Thoracic aorta (tissue), 2 donors: ENCODE measurements at regions not wholly inside any gene's neighbourhood (a gene's known extent, or its start where the extent isn't known, plus 50 kb on each side); places are given as distances from the start of the nearest gene placed in this dataset.

ENCODE experiments used
- ATAC-seq: fragments of 150-250 bp; one replicate; pipeline ENCODE4 v1.8.0; 2017; ENCODE audit warnings: low read depth; ENCODE audit not compliant: insufficient number of reproducible peaks, low FRiP score
- DNase-seq: peaks from one replicate; pipeline ENCODE4 v3.0.0-alpha.2; 2020; ENCODE audit warnings: low spot score
- H3K27ac ChIP-seq, 2 donors: fragments of 200-600 bp; sonication (generic); 1 replicate in 1 of 2; 2 replicates in 1 of 2; pipeline ENCODE4 v1.5.1; 2016; ENCODE audit warnings: mild to moderate bottlenecking in 2 of 2, moderate library complexity in 2 of 2
- H3K27me3 ChIP-seq: fragments of 200-600 bp; sonication (generic); replicated peaks from 2 replicates; pipeline ENCODE4 v1.6.0; 2016; ENCODE audit warnings: mild to moderate bottlenecking; ENCODE audit not compliant: insufficient read depth
- H3K36me3 ChIP-seq: fragments of 200-600 bp; sonication (generic); one replicate; pipeline ENCODE4 v1.5.1; 2016
- H3K4me1 ChIP-seq, 2 donors: fragments of 200-600 bp; sonication (generic); 1 replicate in 1 of 2; 2 replicates in 1 of 2; pipeline versions ENCODE4 v1.5.1 to v1.6.0; 2016; ENCODE audit warnings: low read depth in 2 of 2, mild to moderate bottlenecking in 1 of 2; ENCODE audit not compliant: control insufficient read depth in 1 of 2
- H3K4me3 ChIP-seq: fragments of 200-600 bp; sonication (generic); 2 replicates; pipeline ENCODE4 v1.5.1; 2016; ENCODE audit warnings: mild to moderate bottlenecking
- H3K9me3 ChIP-seq: fragments of 200-600 bp; sonication (generic); 2 replicates; pipeline ENCODE4 v1.5.1; 2016
- CTCF ChIP-seq: fragments of 200-600 bp; sonication (generic); IDR thresholded peaks from one replicate; pipeline ENCODE4 v1.5.1; 2019; ENCODE audit warnings: antibody characterized with exemption

- Histone ChIP-seq H3K27ac (no peak overlapping the region), H3K4me3 (no peak overlapping the region), H3K36me3 (no peaks in the 10 kb centered on the region), H3K27me3 (no peaks in the 10 kb centered on the region), H3K4me1 (peaks cover 7 to 13% of the 10 kb centered on the region in 2 donors), H3K9me3 (no peaks in the 10 kb centered on the region)
- no peak for DNase-seq
- ATAC-seq, result no peak
- TF ChIP-seq CTCF, result no peak
Measured at GRCh38 chr6:105795366-105795765, 290.8 kb upstream of the PRDM1 start.

- TF ChIP-seq CTCF, result no peak
- H3K4me1 ChIP-seq, result peaks cover 7 to 13% of the 10 kb centered on the region in 2 donors
- no peak for DNase-seq
- no peak overlapping the region for H3K4me3 ChIP-seq
- H3K36me3 ChIP-seq, result no peaks in the 10 kb centered on the region
- H3K27me3 ChIP-seq, result no peaks in the 10 kb centered on the region
- no peak for ATAC-seq
- H3K9me3 ChIP-seq, result no peaks in the 10 kb centered on the region
- H3K27ac ChIP-seq, result no peak overlapping the region
Measured at GRCh38 chr6:105794870-105795269, 291.3 kb upstream of the PRDM1 start.

- H3K27me3 ChIP-seq, result no peaks in the 10 kb centered on the region
- no peak overlapping the region for H3K4me3 ChIP-seq
- peaks cover 7 to 11% of the 10 kb centered on the region in 2 donors for H3K4me1 ChIP-seq
- DNase-seq (no peak), ATAC-seq (no peak)
- no peak overlapping the region for H3K27ac ChIP-seq
- no peaks in the 10 kb centered on the region for H3K36me3 ChIP-seq
- TF ChIP-seq CTCF, result no peak
- H3K9me3 ChIP-seq, result no peaks in the 10 kb centered on the region
Measured at GRCh38 chr6:105794239-105794638, 291.9 kb upstream of the PRDM1 start.

- DNase-seq (no peak), ATAC-seq (no peak)
- H3K4me1 ChIP-seq, result peaks cover 0 to 4% of the 10 kb centered on the region in 2 donors
- H3K36me3 ChIP-seq, result no peaks in the 10 kb centered on the region
- no peak overlapping the region for H3K27ac ChIP-seq
- no peaks in the 10 kb centered on the region for H3K27me3 ChIP-seq
- no peak overlapping the region for H3K4me3 ChIP-seq
- TF ChIP-seq CTCF, result no peak
- no peaks in the 10 kb centered on the region for H3K9me3 ChIP-seq
Measured at GRCh38 chr6:105793130-105793529, 293.0 kb upstream of the PRDM1 start.

GRCh38 chr6:105791583-105792318, 294.4 kb upstream of the PRDM1 start:
- Histone ChIP-seq H3K27me3 (no peaks in the 10 kb centered on the region), H3K4me1 (peaks cover 0 to 4% of the 10 kb centered on the region in 2 donors), H3K4me3 (no peak overlapping the region), H3K9me3 (no peaks in the 10 kb centered on the region), H3K27ac (no peak overlapping the region), H3K36me3 (no peaks in the 10 kb centered on the region)
- TF ChIP-seq CTCF, result no peak
- no peak for DNase-seq
- ATAC-seq, result no peak
